ENCODE measurements at regions not wholly inside any gene's neighbourhood (a gene's known extent, or its start where the extent isn't known, plus 50 kb on each side); places are given as distances from the start of the nearest gene placed in this dataset.
"Not testable (repeated sequence)": the region's sequence is repeated elsewhere in the genome, so short reads cannot be mapped to it uniquely, and the experiment has no call there.

DNA sequence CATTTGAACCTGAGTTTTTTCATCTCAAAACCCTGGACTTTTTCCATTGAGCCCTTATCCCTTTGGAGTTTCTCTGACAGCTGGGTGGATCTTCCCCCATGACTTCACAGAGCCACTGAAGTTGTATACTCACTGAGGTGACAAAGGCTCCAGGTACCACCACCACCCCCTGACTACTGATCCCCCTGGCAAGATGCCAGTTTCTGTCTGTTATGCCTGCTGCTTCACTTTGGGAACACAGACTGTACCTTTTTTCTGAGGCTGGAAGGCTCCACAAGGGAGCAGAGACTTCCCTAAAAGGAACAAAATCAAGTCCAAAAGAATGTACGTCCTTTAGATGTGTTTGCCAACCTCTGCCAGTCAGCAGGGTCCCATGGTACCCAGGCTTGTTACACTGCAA is 160.3 kb upstream of the JADE1 start:
- no peak for DNase-seq (ENCODE audit: low spot score)

DNA sequence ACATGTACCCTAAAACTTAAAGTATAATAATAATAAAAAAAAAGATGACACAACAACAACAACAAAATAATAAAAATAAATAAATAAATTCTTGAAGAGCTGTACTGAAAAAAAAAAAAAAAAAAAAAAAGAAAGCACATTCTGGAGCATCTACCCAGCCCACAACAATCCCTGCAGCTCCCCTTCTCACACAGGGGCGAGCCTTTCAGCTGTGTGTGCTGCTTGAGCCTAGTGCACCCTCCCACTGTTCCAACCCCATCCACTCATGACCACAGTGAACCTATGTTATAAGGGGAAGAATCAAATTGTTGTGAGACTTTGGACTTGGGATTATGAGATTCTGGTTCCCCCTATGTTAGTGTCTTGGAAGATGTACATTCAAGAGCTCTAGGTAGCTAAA is 161.5 kb upstream of the JADE1 start:
- no peak for DNase-seq (ENCODE audit: low spot score)

DNA sequence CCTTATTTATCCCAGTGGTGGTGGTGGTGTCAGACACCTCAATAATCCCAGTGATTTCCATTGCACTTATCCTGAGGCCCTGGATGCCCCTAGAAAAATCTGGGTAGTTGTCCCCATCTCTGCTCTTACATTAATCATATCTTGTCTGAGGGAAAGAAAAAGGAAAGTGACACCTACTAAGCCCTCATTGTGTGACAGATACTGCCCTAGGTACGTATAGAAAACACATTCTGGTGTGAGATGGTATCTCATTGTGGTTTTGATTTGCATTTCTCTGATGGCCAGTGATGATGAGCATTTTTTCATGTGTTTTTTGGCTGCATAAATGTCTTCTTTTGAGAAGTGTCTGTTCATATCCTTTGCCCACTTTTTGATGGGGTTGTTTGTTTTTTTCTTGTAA is 162.6 kb upstream of the JADE1 start:
- not testable (repeated sequence) for DNase-seq (ENCODE audit: low spot score)

DNA sequence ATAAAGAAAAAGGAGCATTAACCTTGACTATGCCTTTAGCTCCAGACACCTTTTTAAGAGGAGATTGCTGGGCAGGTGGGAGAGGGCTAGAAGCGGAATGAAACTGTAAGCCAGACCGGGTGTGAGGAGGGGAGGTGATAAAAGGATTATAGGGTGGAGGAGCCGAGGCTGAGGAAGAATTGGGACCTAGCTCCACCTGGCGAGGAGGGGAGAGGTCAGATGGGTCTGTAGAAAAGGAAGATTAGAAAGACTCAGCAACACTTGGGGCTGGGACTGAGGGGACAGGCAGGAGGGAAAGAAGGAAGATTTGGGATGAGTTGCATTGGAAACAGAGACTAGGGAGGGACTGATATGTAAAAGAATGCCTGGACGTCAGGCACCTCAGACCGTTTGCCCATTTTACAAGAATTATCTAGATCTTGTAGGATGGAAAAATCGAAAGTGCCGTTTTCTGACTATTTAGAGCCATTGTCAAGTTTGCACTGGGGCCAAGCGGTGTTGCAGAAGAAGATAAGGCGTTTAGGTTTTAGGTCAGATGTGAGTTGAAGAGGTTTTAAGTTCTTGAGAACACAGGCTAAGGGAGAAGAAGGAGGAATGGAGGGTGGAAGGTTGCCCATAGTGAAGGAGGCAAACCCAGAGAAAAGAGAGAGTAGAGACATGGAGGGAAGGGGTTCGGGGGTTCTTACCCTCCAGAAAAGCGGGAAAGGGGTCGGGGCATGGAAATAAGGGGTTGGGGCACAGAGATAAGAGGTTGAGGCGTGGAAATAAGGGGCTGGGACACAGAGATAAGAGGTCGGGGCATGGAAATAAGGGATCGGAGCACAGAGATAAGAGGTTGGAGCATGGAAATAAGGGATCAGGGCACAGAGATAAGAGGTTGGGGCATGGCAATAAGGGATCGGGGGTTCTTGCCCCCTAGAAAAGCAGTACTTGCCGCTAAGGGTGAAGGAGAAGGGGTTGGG is 164.5 kb upstream of the JADE1 start:
- not testable (repeated sequence) for DNase-seq (ENCODE audit: low spot score)

DNA sequence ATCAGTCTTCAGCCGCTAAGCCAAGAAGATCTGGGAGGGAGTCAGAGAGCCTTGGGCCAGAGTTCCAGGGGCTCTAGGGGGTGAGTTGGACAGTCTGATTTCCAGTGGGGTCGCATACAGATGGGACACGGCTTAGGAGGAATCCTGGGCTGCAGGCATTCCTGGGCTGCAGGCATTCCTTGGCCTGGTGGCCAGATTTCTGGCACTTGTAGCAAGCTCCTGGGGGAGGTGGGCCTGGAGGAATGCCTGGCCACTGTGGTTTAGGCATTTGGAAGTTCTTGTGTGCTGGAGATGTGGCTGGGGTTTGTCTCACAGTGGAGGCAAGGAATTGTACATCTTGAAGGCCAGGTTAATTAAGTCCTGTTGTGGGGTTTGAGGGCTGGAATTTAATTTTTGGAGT is 165.4 kb upstream of the JADE1 start:
- not testable (repeated sequence) for DNase-seq (ENCODE audit: low spot score)

DNA sequence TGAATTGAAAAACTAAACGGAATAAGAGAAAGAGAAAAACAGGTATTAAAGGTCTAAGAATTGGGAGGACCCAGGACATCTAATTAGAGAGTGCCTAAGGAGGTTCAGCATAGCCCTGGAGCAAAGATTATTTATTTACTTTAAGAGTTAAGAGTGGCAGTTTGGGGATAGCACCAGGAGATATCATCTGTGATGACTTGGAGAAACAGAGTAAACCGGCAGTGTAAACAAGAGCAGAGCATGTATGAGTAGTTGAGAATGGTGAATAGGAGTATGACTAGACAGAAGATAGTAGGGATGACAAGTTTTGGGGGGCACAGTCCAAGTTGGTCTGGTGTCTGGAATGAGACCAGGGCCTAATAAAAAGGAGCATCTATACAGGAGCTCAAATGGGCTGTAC is 167.9 kb upstream of the JADE1 start:
- not testable (repeated sequence) for DNase-seq (ENCODE audit: low spot score)

DNA sequence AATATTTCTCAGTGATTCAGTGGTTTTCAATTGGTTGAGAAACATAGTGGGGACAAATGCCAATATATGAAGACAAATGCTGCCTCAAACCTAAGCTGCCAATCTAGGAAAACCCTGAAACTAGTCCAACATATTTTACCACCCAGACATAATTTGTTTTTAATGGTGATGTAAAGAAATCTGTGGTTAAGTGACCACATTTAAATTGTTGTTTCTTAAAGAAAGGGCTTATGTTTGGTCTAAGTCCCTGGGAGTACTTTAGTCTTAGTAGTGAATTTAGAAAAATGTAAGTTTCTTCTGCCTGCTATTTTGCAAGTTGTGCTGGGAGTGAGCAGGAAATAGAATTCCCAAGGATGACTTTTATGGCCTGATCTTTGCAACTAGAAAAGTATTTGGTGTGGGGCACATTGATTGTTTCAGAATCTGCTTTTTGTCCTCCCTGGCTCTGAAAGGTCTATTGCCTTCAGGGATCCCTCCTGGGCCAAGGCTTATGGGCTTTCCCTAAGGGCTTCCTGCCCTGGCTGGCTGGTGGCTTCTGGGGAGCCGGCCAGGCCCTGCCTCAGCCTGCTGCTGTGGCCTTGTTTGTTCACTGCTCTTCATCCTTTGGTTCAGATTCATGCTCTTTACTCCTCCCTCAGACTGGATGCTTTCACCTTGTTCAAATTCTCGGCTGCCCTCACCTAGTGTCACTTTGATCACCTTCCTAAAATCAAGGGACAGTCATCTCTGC is 169.8 kb upstream of the JADE1 start:
- DNase-seq (ENCODE audit: low spot score) = no peak

DNA sequence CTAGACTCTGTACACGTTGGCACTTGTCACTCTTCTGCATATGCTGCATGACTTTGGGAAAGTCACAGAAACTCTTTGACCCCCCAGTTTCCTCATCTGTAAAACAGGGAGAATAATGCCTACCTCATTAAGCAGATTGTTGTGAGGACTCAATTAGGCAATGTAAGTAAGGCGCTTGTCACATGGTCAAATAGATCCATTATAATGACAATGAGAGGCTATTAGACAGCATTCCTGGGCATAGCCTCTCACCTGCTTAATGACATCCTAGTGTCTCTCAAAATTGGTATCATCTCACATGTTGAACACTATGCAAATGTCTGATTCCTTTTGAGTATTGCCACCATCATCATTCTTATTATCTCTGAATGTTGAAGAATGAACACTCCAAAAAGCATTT is 172.6 kb upstream of the JADE1 start:
- no peak for DNase-seq (ENCODE audit: low spot score)

DNA sequence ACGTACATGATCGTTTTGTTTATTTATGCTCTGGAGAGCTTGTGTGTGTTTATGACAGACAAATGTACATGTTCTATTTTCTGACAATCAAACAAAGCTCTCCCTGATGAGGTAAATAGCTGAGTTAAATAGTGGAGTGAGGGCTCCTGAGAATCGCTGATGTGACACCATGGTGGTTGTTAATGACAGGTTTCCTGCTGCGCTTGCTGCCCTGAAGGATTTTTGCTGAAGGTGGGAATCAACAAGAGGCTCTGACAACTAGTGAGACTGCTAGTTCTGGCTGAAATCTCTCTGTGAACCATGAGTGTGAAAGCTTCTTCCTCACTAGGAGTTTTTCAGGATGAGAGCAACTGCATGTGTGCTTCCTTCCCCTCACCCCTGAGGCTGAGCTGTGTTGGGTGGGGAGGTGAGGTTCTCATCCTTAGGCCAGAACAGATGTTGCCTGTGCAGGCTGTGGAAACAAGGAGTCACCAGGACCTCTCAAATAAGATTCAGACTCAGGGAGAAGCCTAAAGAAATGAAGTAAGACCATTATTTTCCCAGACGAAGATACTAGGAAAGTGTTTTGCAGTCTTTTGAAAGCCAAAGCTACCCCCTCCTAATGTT is 173.4 kb upstream of the JADE1 start:
- no peak for DNase-seq (ENCODE audit: low spot score)

DNA sequence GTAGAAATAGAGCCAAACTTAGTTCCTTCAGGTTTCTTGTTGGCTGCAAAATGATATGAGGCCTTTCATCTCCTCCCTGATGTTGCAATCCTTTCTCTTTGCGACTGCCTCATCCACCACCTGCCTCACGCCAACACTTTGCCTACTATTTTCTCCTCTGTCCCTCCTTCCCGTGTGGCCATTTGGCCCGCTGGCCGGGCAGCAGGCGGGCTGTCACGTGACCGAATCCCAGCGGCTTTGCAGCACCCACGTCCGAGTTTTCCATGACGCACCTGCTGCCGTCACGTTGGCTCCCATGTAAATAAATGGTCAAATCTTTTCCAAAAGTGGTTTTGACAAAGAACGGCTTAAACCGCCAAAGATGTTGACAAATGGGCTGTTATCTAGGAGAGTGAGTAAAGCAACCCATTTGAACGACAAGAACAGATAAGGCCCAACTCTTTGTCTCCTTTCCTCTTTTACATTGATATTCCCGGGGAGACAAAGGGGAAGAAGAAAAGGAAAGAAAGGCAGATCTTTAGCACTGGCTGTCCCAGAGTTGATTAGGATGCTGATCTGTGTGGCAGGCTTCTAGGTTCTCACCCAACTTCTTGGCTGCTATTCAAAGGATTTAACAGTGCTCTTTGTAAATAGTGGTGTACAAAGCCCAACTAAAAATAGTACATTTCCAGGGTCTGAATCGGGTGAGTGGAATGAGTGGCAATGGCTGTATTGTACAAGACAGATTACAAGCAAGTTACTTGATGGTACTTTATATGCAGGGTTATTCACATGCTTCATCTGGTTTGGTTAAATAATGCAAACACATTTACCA is 174.2 kb upstream of the JADE1 start:
- no peak for DNase-seq (ENCODE audit: low spot score)

DNA sequence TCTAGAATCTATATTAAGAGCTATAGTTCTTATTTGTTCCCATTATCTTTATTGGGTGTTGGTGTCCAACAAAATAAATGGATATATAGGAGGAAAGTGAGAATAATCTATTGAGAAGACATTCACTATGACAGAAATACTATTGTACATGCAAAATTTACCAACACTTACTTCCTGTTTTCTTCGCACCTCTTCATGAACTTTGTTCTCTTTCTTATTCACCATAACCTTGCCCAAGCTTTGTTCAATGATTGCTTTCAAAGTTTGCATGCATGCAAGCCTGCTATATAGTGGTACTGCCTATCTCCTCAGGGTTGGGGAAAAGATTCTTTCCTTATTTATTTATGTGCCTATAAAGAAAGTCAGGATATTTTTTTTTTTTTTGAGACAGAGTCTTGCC is 176.4 kb upstream of the JADE1 start:
- no peak for DNase-seq (ENCODE audit: low spot score)

DNA sequence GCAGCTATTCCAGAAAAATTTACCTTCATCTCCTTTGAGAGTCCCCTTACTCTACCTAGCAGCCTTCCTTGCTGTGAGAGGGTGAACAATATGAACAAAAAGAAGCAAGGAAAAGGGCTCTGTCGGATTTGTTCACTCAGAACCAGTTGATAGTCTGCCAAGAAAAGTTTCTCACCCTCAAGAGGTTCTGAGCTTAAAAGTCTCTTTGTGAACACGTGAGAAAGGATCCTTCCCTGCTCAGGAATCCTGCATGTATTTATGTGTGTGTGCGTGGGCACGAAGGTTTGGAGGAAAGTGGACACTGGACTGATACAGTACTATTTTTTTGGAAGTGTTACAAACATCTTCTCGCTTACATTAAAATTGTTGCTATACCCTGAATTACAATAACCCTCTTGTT is 178.6 kb upstream of the JADE1 start:
- DNase-seq (ENCODE audit: low spot score) = no peak

DNA sequence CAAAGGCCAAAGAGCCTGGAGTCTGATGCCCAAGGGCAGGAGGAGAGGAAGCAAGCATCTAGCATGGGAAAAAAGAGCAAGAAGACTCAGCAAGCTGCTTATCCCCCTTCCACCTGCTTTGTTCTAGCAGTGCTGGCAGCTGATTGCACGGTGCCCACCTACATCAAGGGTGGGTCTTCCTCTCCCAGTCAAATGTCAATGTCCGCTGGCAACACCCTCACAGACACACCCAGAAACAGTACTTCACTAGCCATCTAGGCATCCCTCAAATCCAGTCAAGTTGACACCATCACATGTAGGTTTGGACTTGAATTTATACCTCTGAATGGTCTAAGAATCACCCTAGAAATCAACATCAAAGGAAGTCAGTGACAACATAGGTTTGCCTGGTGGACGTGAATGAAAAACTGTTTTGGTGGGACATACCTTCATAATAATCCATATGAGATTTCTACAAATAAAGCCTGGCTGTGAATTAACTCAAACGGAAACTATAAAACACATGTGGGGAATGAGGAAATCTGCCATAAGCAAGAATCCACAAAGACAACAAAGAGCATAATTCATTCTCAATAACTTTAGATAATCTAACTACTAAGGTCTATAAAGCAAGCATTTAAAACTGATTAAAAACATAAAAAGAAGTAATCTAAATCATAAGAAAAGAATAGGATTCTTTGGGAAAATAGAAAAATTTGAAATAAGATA is 185.8 kb upstream of the JADE1 start:
- DNase-seq (ENCODE audit: low spot score) = no peak

DNA sequence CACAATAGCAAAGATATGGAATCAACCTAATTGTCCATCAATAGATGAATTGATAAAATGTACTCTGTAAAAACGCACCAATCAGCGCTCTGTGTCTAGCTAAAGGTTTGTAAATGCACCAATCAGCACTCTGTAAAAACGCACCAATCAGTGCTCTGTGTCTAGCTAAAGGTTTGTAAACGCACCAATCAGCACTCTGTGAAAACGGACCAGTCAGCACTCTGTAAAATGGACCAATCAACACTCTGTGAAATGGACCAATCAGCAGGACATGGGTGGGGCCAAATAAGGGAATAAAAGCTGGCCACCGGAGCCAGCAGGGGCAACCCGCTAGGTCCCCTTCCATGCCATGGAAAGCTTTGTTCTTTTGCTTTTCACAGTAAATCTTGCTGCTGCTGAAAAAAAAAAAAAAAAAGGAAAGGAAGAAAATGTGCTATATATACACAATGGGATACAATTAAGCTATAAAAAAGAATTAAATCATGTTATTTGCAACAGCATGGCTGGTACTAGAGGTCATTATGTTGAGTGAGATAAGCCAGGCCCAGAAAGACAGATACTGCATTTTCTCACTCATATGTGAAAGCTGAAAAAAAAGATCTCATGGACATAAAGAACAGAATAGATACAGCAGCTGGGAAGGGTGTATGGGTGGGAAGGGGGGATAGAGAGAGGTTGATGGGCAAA is 189.1 kb upstream of the JADE1 start:
- not testable (repeated sequence) for DNase-seq (ENCODE audit: low spot score)

DNA sequence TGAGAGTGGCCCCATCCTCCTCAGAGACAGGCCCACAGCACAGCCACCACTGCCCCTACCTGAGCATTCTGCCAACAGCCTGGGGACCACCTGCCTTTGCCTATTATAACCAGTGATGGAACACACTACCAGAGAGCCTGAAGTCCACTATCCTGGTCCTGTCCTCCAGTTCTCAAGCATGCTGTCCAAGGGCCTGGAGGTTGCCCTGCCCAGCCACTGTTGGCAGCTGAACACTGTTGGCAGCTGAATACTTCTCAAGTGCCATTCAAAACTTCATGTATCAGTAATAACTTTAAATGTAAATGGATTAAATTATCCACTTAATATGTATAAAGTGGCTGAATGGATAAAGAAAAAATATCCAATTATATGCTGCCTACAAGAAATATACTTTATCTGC is 194.3 kb upstream of the JADE1 start:
- DNase-seq (ENCODE audit: low spot score) = no peak

DNA sequence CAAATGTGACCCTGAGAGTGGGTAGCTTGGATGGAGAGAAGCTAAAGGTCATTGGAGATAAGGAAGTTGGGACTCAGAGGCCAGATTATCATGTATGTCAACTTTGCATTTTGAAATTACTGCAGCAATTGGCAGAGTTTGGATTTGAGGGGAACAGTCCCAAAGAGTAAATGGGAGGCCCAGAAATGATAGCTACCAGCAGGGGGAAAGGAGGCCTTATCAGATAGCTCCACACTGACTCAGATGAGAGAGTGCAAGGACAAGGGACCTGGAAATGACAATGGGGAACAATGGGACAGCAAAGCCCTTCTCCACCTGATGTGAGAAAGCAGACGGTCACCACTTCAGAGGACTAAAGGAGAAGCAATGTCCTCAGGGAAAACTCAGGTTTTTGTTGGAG is 201.5 kb upstream of the JADE1 start:
- no peak for DNase-seq (ENCODE audit: low spot score)

DNA sequence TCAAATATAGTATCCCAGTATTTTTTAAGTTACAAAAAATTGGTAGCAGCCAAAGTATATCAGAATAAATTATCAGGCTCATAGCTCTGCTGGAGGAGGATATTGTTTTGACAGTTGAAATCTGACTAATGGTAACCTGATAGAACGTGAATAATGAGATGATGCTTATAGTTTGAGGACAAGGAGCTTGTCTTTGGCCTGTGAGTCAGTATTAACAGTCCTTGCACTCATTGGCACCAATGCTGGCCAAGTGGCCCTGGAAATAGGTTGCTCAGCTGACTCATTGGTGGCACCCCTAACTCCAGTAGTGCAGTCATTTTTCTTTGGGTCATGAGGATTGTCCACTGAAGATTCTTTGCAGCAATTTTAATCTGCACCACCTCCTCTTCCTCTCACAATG is 203.3 kb upstream of the JADE1 start:
- DNase-seq (ENCODE audit: low spot score) = no peak

DNA sequence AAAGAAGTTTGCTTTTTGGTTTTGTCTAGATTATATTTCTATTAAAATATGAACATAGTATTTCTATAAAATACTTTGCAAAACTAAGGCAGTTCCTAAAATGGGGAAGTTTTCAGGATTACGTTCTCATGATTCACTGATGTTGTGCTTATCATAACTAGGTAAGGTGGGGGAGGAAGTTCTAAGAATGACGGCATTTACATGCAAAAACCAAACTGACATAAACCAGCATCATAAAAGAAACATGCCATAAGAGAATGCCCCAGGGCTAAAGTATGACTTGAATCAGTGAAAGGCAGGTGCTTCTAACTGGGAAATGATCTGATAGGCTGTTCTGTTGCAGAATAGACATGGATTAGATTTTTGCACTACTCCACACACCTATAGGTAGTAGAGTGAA is 204.7 kb upstream of the JADE1 start:
- no peak for DNase-seq (ENCODE audit: low spot score)

DNA sequence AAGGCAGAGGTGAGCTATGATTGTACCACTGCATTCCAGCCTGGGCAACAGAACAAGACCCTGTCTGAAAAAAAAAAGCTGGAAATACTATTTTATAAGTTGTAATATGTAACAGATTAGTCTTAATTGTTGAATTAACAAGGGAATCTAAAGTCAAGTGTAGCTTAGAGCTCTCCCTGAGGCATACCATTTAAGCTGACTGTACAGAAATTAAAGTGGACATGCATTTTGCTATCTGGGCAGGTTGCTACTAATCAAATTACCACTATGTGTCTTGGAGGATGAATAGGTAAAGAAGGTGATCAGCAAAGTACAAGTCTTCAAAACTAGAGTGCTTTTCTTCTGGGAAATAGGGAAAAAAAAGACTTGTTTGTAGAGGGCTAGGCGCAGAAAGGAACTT is 205.3 kb upstream of the JADE1 start:
- DNase-seq (ENCODE audit: low spot score) = no peak

DNA sequence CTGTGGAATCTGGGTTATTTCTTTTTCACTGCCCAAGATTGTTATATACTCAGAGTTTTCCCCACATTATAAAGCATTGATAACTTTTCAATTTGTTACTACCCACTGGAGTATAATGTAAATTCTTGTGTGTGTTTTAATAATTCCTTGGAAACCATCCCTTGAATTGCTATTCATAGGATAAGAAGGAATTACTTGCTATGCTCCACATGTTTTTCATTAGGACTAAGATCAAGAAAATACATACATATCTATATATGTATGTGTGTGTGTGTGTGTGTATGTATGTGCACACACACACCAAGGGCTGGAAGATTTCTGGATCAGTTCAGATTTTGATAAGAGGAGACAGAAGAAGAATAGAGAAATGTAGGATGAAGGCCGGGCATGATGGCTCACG is 206.4 kb upstream of the JADE1 start:
- DNase-seq (ENCODE audit: low spot score) = no peak
